Hepatocyte (in vitro differentiated cells): ENCODE measurements at regions not wholly inside any gene's neighbourhood (a gene's known extent, or its start where the extent isn't known, plus 50 kb on each side); places are given as distances from the start of the nearest gene placed in this dataset.

Experiments used
- EZH2 ChIP-seq: fragments of 200-600 bp; sonication (generic); IDR thresholded peaks from 2 replicates; pipeline ENCODE4 v1.6.1; 2016; ENCODE audit warnings: antibody characterized with exemption, mild to moderate bottlenecking, borderline replicate concordance
- EZH2phosphoT487 ChIP-seq: fragments of 200-600 bp; sonication (generic); IDR thresholded peaks from one replicate; pipeline ENCODE4 v1.6.1; 2018; ENCODE audit warnings: antibody characterized with exemption, mild to moderate bottlenecking, low read depth, moderate library complexity; ENCODE audit not compliant: unreplicated experiment, severe bottlenecking
- TF ChIP-seq, protein P1 (sequence below): fragments of 200-600 bp; sonication (generic); IDR thresholded peaks from 2 replicates; pipeline ENCODE4 v1.5.1; 2016; ENCODE audit warnings: antibody characterized with exemption, mild to moderate bottlenecking; ENCODE audit not compliant: poor library complexity

DNA sequence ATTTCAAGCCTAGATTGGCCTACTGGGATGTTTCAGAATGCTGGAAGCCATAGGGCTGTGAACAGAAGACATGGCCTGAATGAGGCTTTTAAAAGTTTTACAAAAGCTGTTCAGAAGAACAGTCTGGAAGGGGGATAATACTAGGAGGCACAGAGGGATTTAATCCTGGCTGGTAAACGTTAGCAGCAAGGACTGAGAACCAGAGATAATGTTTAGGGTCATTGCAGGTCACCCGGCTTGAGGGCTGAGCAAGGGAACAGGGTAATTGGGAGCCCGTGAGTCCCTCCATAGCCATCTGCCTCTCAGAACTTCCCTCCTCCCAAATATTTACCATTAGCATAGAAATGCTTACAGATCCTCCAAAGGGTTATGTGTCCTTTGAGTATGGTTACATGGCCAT, 765.4 kb downstream of the TMEM182 start:
- no peak for TF ChIP-seq EZH2
- TF ChIP-seq, protein P1, sequence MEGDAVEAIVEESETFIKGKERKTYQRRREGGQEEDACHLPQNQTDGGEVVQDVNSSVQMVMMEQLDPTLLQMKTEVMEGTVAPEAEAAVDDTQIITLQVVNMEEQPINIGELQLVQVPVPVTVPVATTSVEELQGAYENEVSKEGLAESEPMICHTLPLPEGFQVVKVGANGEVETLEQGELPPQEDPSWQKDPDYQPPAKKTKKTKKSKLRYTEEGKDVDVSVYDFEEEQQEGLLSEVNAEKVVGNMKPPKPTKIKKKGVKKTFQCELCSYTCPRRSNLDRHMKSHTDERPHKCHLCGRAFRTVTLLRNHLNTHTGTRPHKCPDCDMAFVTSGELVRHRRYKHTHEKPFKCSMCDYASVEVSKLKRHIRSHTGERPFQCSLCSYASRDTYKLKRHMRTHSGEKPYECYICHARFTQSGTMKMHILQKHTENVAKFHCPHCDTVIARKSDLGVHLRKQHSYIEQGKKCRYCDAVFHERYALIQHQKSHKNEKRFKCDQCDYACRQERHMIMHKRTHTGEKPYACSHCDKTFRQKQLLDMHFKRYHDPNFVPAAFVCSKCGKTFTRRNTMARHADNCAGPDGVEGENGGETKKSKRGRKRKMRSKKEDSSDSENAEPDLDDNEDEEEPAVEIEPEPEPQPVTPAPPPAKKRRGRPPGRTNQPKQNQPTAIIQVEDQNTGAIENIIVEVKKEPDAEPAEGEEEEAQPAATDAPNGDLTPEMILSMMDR, result no peak
- no peak for TF ChIP-seq EZH2phosphoT487
